Upper lobe of left lung (tissue), 6 donors: ENCODE measurements at regions not wholly inside any gene's neighbourhood (a gene's known extent, or its start where the extent isn't known, plus 50 kb on each side); places are given as distances from the start of the nearest gene placed in this dataset.
"Not testable (repeated sequence)": the region's sequence is repeated elsewhere in the genome, so short reads cannot be mapped to it uniquely, and the experiment has no call there.

Source experiments
- ATAC-seq, 2 donors: fragments of 200-7000 bp; cut with Tn5 transposase; one replicate each; pipeline ENCODE4 v1.9.1; 2022; ENCODE audit warnings: mild to moderate bottlenecking in 2 of 2, moderate library complexity in 2 of 2; ENCODE audit not compliant: low FRiP score in 2 of 2
- DNase-seq, 2 donors: peaks; one replicate each; pipeline ENCODE4 v3.0.0-alpha.2; 2019 to 2020
- H3K27ac ChIP-seq, 4 donors: fragments of 200-600 bp; sonication (generic); one replicate each; pipeline ENCODE4 v1.5.1; 2016 to 2019
- H3K27me3 ChIP-seq, 4 donors: fragments of 200-600 bp; sonication (generic); one replicate each; pipeline ENCODE4 v1.5.1; 2017 to 2019
- H3K36me3 ChIP-seq, 4 donors: fragments of 200-600 bp; sonication (generic); one replicate each; pipeline ENCODE4 v1.5.1; 2016 to 2019
- H3K4me1 ChIP-seq, 4 donors: fragments of 200-600 bp; sonication (generic); one replicate each; pipeline ENCODE4 v1.5.1; 2018 to 2019
- H3K4me3 ChIP-seq, 4 donors: fragments of 200-600 bp; sonication (generic); one replicate each; pipeline ENCODE4 v1.5.1; 2017 to 2019; ENCODE audit warnings: mild to moderate bottlenecking in 2 of 4, moderate library complexity in 1 of 4
- H3K9me3 ChIP-seq, 4 donors: fragments of 200-600 bp; sonication (generic); one replicate each; pipeline ENCODE4 v1.5.1; 2018 to 2019
- EP300 ChIP-seq, 4 donors: sonication (generic); formaldehyde crosslinking; IDR thresholded peaks; one replicate each; pipeline ENCODE4 v1.5.1; 2017; ENCODE audit warnings: antibody characterized with exemption in 4 of 4, control low read depth in 2 of 4
- POLR2A ChIP-seq, 4 donors: fragments of 450-650 bp; IDR thresholded peaks; one replicate each; pipeline ENCODE4 v1.5.1; 2016 to 2017; ENCODE audit warnings: antibody characterized with exemption in 4 of 4, mild to moderate bottlenecking in 2 of 4
- POLR2AphosphoS5 ChIP-seq, 2 donors: sonication (generic); formaldehyde crosslinking; IDR thresholded peaks; one replicate each; pipeline ENCODE4 v1.5.1; 2017; ENCODE audit warnings: antibody characterized with exemption in 2 of 2
- WGBS, 2 donors: methylation state at CpG; one replicate each; pipeline ENCODE4 v1.1.5; 2017 to 2018; 5-methylcytosine and 5-hydroxymethylcytosine counted together
- TF ChIP-seq, protein P1 (sequence below), 6 experiments: fragments of 450-650 bp in 4 of 6; fragments of 200-600 bp in 2 of 6; sonication (generic) in 2 of 6; IDR thresholded peaks; one replicate each; pipeline ENCODE4 v1.5.1; 2016 to 2019; ENCODE audit warnings: antibody characterized with exemption in 6 of 6
- donor health status: DM: no; HTN: no; CAD: no; lungs with moderate emphysema.
- donor health status: DM: no; HTN: yes; CAD: no; lungs with severe emphysema.

DNA sequence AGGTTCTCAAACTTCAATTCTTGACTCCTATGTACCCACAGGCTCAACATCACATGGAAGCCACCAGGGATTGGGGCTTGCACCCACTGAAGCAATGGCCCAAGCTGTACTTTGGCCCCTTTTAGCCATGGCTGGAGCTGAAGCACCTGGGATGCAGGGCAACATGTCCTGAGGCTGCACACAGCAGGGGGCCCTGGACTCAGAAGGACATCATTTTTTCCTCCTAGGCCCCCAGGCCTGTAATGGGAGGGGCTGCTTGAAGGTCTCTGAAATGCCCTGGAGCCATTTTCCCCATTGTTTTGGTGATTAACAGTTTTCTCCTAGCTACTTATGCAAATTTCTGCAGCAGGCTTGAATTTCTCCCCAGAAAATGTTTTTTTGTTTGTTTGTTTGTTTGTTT lies 465.1 kb upstream of the PCDH10 start:
- Histone ChIP-seq H3K4me3 (no peak overlapping the region), H3K36me3 (no peaks in the 10 kb centered on the region), H3K27me3 (no peaks in the 10 kb centered on the region), H3K27ac (no peak overlapping the region), H3K9me3 (peaks cover 0 to 12% (median 5%) of the 10 kb centered on the region in 4 donors), H3K4me1 (no peaks in the 10 kb centered on the region)
- no peak for DNase-seq
- no peak for ATAC-seq
- TF ChIP-seq POLR2AphosphoS5 (IDR thresholded peaks at IDR 0.05) (no peak), EP300 (IDR thresholded peaks at IDR 0.05) (no peak), POLR2A (IDR thresholded peaks at IDR 0.05) (no peak)
- TF ChIP-seq, protein P1, sequence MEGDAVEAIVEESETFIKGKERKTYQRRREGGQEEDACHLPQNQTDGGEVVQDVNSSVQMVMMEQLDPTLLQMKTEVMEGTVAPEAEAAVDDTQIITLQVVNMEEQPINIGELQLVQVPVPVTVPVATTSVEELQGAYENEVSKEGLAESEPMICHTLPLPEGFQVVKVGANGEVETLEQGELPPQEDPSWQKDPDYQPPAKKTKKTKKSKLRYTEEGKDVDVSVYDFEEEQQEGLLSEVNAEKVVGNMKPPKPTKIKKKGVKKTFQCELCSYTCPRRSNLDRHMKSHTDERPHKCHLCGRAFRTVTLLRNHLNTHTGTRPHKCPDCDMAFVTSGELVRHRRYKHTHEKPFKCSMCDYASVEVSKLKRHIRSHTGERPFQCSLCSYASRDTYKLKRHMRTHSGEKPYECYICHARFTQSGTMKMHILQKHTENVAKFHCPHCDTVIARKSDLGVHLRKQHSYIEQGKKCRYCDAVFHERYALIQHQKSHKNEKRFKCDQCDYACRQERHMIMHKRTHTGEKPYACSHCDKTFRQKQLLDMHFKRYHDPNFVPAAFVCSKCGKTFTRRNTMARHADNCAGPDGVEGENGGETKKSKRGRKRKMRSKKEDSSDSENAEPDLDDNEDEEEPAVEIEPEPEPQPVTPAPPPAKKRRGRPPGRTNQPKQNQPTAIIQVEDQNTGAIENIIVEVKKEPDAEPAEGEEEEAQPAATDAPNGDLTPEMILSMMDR (IDR thresholded peaks at IDR 0.05), result no peak

- peaks cover 0 to 13% (median 0%) of the 10 kb centered on the region in 4 donors for H3K9me3 ChIP-seq
- ATAC-seq, result no peak
- DNase-seq, result no peak
- no peaks in the 10 kb centered on the region for H3K36me3 ChIP-seq
- 53 to 57% methylated on average over 2 of the region's 2 CpGs for WGBS, 2 donors
- TF ChIP-seq POLR2A (IDR thresholded peaks at IDR 0.05), result no peak
- TF ChIP-seq, protein P1 (IDR thresholded peaks at IDR 0.05), result no peak
- no peak for TF ChIP-seq POLR2AphosphoS5 (IDR thresholded peaks at IDR 0.05)
- TF ChIP-seq EP300 (IDR thresholded peaks at IDR 0.05), result no peak
- no peaks in the 10 kb centered on the region for H3K4me1 ChIP-seq
- no peak overlapping the region for H3K4me3 ChIP-seq
- no peak overlapping the region for H3K27ac ChIP-seq
- no peaks in the 10 kb centered on the region for H3K27me3 ChIP-seq
Measured at GRCh38 chr4:132691026-132691425, 458.1 kb upstream of the PCDH10 start.

GRCh38 chr4:132691668-132692067 lies 457.4 kb upstream of the PCDH10 start:
- peaks cover 0 to 13% (median 0%) of the 10 kb centered on the region in 4 donors for H3K9me3 ChIP-seq
- H3K36me3 ChIP-seq, result no peaks in the 10 kb centered on the region
- no peak overlapping the region for H3K27ac ChIP-seq
- DNase-seq, result no peak
- H3K4me3 ChIP-seq, result no peak overlapping the region
- H3K27me3 ChIP-seq, result no peaks in the 10 kb centered on the region
- 30 to 43% methylated on average over 2 of the region's 2 CpGs for WGBS, 2 donors
- TF ChIP-seq EP300 (IDR thresholded peaks at IDR 0.05) (no peak), POLR2AphosphoS5 (IDR thresholded peaks at IDR 0.05) (no peak), POLR2A (IDR thresholded peaks at IDR 0.05) (no peak)
- TF ChIP-seq, protein P1 (IDR thresholded peaks at IDR 0.05), result no peak
- H3K4me1 ChIP-seq, result no peaks in the 10 kb centered on the region
- ATAC-seq, result no peak

- DNase-seq, result no peak
- H3K4me1 ChIP-seq, result no peaks in the 10 kb centered on the region
- no peak overlapping the region for H3K27ac ChIP-seq
- no peak for ATAC-seq
- H3K9me3 ChIP-seq, result peaks cover 0 to 13% (median 0%) of the 10 kb centered on the region in 4 donors
- H3K27me3 ChIP-seq, result no peaks in the 10 kb centered on the region
- no peaks in the 10 kb centered on the region for H3K36me3 ChIP-seq
- H3K4me3 ChIP-seq, result no peak overlapping the region
- TF ChIP-seq, protein P1 (IDR thresholded peaks at IDR 0.05), result no peak
- no peak for TF ChIP-seq EP300 (IDR thresholded peaks at IDR 0.05)
- no peak for TF ChIP-seq POLR2A (IDR thresholded peaks at IDR 0.05)
- TF ChIP-seq POLR2AphosphoS5 (IDR thresholded peaks at IDR 0.05), result no peak
Measured at GRCh38 chr4:132694775-132695174, 454.3 kb upstream of the PCDH10 start.

DNA sequence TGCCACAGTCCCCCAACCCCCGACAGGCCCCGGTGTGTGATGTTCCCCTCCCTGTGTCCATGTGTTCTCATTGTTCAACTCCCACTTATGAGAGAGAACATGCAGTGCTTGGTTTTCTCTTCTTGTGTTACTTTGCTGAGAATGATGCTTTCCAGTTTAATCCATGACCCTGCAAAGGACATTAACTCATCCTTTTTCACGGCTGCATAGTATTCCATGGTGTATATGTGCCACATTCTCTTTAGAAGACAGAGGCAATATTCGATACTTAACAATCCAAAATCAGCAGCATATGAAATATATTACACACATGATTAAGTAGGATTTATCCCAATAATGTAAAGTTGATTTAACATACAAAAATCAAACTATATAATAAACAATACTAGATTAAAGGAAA lies 451.6 kb upstream of the PCDH10 start:
- 70 to 91% methylated on average over 4 of the region's 4 CpGs for WGBS, 2 donors
- H3K27ac ChIP-seq, H3K36me3 ChIP-seq, ATAC-seq, H3K4me3 ChIP-seq, H3K4me1 ChIP-seq, H3K27me3 ChIP-seq, DNase-seq: not testable (repeated sequence)
- H3K9me3 ChIP-seq, result peaks cover 0 to 13% (median 0%) of the 10 kb centered on the region in 4 donors
